ENCODE measurements at regions not wholly inside any gene's neighbourhood (a gene's known extent, or its start where the extent isn't known, plus 50 kb on each side); places are given as distances from the start of the nearest gene placed in this dataset.

- no peak for DNase-seq (ENCODE audit: low spot score)
Measured at GRCh38 chr9:109945573-109945972, 165.6 kb downstream of the PALM2AKAP2 start.

GRCh38 chr9:109948453-109948852, 168.5 kb downstream of the PALM2AKAP2 start:
- DNase-seq (ENCODE audit: low spot score): no peak

- DNase-seq (ENCODE audit: low spot score): no peak
Measured at GRCh38 chr9:109950710-109951443, 170.9 kb downstream of the PALM2AKAP2 start.

DNA sequence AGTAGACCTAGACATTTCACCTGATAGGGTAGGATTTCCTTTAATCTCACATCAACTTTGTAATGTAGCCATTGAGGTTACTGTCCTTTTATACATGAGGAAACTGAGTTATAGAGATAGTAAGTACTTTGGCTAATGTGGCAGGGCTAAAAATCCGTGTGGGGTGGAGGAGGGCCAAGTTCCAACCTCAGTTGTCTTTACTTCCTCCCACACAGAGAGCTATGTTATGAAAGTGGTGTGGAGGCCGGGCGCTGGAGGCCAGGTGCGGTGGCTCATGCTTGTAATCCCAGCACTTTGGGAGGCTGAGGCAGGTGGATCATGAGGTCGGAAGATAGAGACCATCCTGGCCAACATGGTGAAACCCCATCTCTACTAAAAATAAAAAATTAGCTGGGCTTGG, 173.3 kb downstream of the PALM2AKAP2 start:
- DNase-seq (ENCODE audit: low spot score): no peak

DNA sequence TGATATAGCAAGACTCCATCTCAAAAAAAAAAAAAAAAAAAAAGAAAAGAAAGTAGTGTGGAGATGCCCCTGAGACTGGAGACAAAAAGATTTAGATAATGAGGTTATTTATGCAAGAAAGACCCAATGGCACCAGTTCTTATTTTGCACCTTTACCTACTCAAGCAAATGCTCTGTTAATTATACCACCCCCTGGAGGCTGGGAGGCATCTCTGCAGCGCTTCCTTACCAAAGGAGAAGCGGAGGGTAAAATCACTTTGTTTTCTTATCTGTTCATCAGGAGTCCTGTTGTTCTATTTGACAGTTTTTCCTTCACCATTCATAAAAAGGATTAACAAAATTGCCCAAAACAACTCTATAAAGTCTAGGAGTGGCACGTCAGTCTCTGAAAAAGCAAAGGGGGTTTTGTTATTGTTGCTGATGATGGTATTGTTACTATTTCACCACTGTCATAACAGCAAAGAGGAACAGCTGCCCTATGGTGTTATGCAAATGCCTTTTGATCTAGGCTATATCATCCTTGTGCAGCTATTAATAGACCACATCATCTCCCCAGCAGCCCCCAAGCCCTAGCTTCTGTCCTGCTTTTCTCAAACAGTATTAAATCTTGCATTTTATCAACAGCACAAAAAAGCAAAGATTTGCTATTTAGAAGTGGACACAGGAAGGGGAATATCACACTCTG, 174.0 kb downstream of the PALM2AKAP2 start:
- no peak for DNase-seq (ENCODE audit: low spot score)

DNA sequence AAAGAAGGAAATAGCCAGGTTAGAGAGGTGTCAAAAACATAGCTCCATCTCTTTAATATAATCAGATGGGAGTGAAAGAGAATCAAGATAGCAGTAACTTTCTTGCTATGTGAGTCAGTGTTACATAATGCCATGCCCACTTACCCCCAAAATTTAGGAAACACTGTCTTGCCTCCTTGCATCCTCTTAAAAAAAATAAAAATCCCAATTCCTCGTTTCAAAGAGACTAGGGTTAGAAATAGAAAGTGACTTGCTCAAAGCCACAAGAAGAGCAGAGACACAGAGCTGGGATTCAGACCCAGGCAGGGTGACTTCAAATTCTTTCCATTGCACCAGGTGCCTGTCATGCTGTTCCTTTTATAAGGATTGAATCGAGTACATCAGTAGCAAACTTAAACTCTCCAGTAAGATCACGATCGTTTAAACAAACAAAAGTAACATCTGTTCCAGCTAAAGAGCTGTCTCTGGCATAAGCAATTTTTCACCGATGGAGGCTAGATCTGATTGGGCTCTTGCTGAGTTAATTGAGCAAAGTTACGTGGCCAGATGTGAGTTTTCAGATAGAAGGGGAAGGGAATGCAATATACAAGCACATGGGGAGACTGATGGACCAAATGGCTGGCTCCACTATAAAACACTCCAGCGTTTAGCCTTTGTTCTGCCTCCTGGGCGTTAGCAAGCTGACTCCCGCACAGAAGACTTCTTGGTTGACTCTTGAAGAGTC, 176.9 kb downstream of the PALM2AKAP2 start:
- DNase-seq (ENCODE audit: low spot score): no peak

DNA sequence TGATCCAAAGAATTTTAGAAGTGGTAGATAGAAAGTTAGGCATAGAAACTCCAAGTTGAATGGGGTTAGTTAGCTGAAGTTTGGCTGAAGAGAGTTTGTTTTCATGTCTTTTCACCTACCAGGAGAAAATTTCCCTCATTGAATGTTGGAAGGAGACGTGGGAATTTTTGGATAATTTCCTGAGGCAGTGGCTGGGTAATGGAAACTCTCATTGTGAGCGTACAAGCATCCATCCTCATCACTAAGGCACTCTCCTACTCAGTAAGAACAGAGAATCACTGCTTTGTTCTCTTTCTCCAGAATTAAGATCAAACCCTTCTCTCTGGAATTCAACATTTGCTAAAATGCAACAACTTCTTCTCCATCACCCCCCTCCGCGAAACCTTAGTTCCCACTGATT, 179.7 kb downstream of the PALM2AKAP2 start:
- no peak for DNase-seq (ENCODE audit: low spot score)

- DNase-seq (ENCODE audit: low spot score): no peak
Measured at GRCh38 chr9:109961626-109962025, 181.6 kb downstream of the PALM2AKAP2 start.

GRCh38 chr9:109962215-109962614, 182.2 kb downstream of the PALM2AKAP2 start:
- no peak for DNase-seq (ENCODE audit: low spot score)

- DNase-seq (ENCODE audit: low spot score): no peak
Measured at GRCh38 chr9:109963079-109963478, 183.1 kb downstream of the PALM2AKAP2 start.

DNA sequence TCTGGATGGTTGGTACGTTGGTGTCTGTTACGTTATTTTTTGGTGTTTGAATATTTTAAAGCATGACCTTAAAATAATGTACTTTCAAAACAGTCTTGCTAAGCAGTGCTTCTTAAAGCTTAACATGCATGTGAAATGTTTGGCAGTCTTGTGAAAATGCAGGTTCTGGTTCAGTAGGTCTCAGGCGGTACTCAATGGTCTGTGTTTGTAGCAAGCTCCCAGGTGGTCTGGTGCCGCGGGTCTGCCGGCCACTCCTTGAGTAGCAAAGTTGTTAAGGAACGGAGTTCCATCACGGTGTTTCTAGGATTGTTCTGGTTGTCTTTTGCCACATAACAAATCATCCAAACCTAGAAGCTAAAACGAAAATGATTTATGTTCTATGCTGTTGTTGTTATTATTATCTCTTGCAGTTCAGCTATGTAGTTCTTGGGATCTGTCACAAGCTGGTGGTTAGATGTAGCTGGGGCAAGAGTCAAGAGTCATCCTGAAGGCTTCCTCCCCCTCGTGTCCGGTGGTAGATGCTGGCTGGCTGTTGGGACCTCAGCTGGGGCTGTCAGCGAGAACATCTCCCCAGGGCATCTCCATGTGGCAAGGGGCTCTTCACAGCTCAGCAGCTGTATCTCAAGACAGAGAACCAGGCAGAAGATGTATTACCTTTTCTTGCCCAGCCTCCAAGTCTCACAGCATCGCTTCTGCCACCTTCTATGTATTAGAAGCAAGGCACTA, 186.8 kb downstream of the PALM2AKAP2 start:
- no peak for DNase-seq (ENCODE audit: low spot score)

DNA sequence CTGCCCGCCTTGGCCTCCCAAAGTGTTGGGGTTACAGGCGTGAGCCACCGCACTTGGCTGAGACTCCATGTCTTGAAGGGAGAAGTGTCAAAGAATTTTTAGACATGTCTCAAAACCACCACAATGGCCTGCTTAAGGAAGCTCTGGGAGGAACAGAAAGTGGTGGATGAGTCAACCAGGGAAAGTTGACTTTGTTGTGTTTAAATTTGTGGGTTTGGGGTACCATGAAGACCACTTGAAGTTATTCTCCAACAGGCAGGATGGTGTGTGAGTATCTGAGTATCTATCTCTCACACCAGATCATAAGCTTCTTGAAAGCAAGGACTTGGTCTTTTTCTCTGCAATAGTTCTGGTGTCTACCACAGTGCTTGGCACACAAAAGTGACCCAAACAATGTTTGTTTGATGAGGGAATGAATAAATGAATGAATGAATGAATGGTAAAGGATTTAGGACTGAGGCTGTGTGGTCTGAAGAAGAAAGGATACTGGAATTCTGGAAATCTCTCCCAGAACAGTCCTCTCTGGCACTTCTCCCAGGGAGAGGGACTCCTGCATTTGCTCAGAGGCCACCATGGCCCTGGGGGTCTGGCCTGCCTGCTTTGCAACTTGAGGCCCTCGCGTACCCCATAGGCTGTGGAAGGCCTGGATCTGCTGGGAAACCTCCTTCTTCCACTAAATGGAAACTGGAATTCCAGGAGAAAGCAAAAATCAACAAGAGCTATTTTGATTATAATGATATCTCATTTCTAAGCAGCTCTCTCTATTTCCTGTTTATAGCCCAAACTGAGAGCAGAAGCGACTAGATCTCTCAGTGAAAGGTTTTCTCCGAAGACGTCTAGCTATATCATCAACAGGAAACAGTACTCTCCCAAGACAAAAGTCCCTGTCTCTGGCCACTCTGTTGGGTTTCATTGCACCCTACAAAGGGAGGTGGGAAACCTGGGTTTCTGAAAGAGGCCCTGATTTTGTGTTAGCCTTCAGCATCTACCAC, 187.9 kb downstream of the PALM2AKAP2 start:
- no peak for DNase-seq (ENCODE audit: low spot score)

- DNase-seq (ENCODE audit: low spot score): no peak
Measured at GRCh38 chr9:109969011-109969410, 189.0 kb downstream of the PALM2AKAP2 start.

GRCh38 chr9:109969573-109970237, 189.7 kb downstream of the PALM2AKAP2 start:
- peak; percentile 61 for DNase-seq (ENCODE audit: low spot score)

DNA sequence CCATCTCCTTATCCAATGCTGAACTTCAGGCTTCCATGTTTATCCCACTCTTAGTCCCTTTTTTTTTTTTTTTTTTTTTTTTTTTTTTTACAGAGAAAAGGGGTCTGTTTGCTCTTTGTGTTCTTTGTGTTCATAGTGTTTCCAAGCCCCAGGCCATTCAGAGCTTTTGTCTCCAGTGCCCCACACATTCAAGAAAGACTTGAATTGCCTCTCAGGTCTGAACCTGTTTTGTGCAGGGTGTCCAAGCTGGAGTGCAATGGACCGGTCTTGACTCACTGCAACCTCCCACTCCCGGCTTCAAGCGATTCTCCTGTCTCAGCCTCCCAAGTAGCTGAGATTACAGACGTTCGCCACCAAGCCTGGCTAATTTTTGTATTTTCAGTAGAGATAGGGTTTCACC, 191.2 kb downstream of the PALM2AKAP2 start:
- DNase-seq (ENCODE audit: low spot score): no peak

- no peak for DNase-seq (ENCODE audit: low spot score)
Measured at GRCh38 chr9:109972026-109972882, 192.3 kb downstream of the PALM2AKAP2 start.

GRCh38 chr9:109973336-109973735, 193.3 kb downstream of the PALM2AKAP2 start:
- no peak for DNase-seq (ENCODE audit: low spot score)

- DNase-seq (ENCODE audit: low spot score): no peak
Measured at GRCh38 chr9:109974143-109974917, 194.3 kb downstream of the PALM2AKAP2 start.

- DNase-seq (ENCODE audit: low spot score): no peak
Measured at GRCh38 chr9:109974918-109975276, 194.9 kb downstream of the PALM2AKAP2 start.

Data from left forelimb (tissue), 1 donor.